ENCODE measurements at regions not wholly inside any gene's neighbourhood (a gene's known extent, or its start where the extent isn't known, plus 50 kb on each side); places are given as distances from the start of the nearest gene placed in this dataset.

- TF ChIP-seq CTCF (IDR thresholded peaks at IDR 0.05) = no peak
- no peak for TF ChIP-seq POLR2A (IDR thresholded peaks at IDR 0.05)
Measured at GRCh38 chr2:145961846-145962245, 1441.9 kb upstream of the ZEB2 start.

Measured in testis (tissue), 2 donors.